GM06990 (cell line): ENCODE measurements at regions not wholly inside any gene's neighbourhood (a gene's known extent, or its start where the extent isn't known, plus 50 kb on each side); places are given as distances from the start of the nearest gene placed in this dataset.

ENCODE experiments used
- DNase-seq: peaks from one replicate; pipeline ENCODE4 v3.0.0-alpha.2; 2011; ENCODE audit not compliant: insufficient read length; ENCODE audit errors: extremely low read depth
- H3K27me3 ChIP-seq: replicated peaks from 2 replicates; pipeline ENCODE4 v1.6.0; 2011; ENCODE audit warnings: low read length; ENCODE audit not compliant: control insufficient read depth, insufficient read depth
- H3K36me3 ChIP-seq: 2 replicates; pipeline ENCODE4 v1.5.1; 2011; ENCODE audit warnings: low read length; ENCODE audit not compliant: control insufficient read depth, insufficient read depth
- H3K4me3 ChIP-seq: replicated peaks from 2 replicates; pipeline ENCODE4 v1.5.1; 2011; ENCODE audit warnings: low read depth, mild to moderate bottlenecking, control low read depth, low read length
- CTCF ChIP-seq: IDR thresholded peaks from 2 replicates; pipeline ENCODE4 v1.5.1; 2011; ENCODE audit warnings: low read length, control low read depth, mild to moderate bottlenecking, inconsistent platforms; ENCODE audit not compliant: insufficient read depth, poor library complexity, severe bottlenecking

- Histone ChIP-seq H3K4me3 (no peak overlapping the region), H3K27me3 (no peaks in the 10 kb centered on the region; the same call in 1 of the 2 replicates), H3K36me3 (no peaks in the 10 kb centered on the region)
- TF ChIP-seq CTCF: no peak
- no peak for DNase-seq
These were observed 209.1 kb upstream of the CXCL12 start for GRCh38 chr10:44593952-44594351.

GRCh38 chr10:44607116-44607515, 222.2 kb upstream of the CXCL12 start:
- Histone ChIP-seq H3K27me3 (no peaks in the 10 kb centered on the region; the same call in 1 of the 2 replicates), H3K36me3 (no peaks in the 10 kb centered on the region), H3K4me3 (no peak overlapping the region)
- DNase-seq: no peak
- no peak for TF ChIP-seq CTCF

- no peaks in the 10 kb centered on the region for H3K27me3 ChIP-seq
- no peak for DNase-seq
- TF ChIP-seq CTCF: no peak
- H3K36me3 ChIP-seq: no peaks in the 10 kb centered on the region
- H3K4me3 ChIP-seq: no peak overlapping the region
These were observed 234.0 kb upstream of the CXCL12 start for GRCh38 chr10:44618910-44619309.

GRCh38 chr10:44619521-44619920, 234.6 kb upstream of the CXCL12 start:
- DNase-seq: no peak
- TF ChIP-seq CTCF: no peak
- H3K4me3 ChIP-seq: no peak overlapping the region
- H3K36me3 ChIP-seq: no peaks in the 10 kb centered on the region
- no peaks in the 10 kb centered on the region for H3K27me3 ChIP-seq

- no peak for DNase-seq
- no peak overlapping the region for H3K4me3 ChIP-seq
- H3K36me3 ChIP-seq: no peaks in the 10 kb centered on the region
- no peak for TF ChIP-seq CTCF
- H3K27me3 ChIP-seq: no peaks in the 10 kb centered on the region
These were observed 235.1 kb upstream of the CXCL12 start for GRCh38 chr10:44619975-44620374.
